NB4 (cell line): ENCODE measurements at regions not wholly inside any gene's neighbourhood (a gene's known extent, or its start where the extent isn't known, plus 50 kb on each side); places are given as distances from the start of the nearest gene placed in this dataset.
"Not testable (repeated sequence)": the region's sequence is repeated elsewhere in the genome, so short reads cannot be mapped to it uniquely, and the experiment has no call there.

Experiments
- DNase-seq: peaks from one replicate; pipeline ENCODE4 v3.0.0; 2010; ENCODE audit warnings: low read depth
- H3K4me3 ChIP-seq: one replicate; pipeline ENCODE4 v1.5.1; 2011; ENCODE audit warnings: mild to moderate bottlenecking, low read depth, low read length, moderate library complexity
- MYC ChIP-seq: IDR thresholded peaks from 2 replicates; pipeline ENCODE4 v1.6.1; 2011; ENCODE audit warnings: low read depth, low read length
- POLR2A ChIP-seq: IDR thresholded peaks from 2 replicates; pipeline ENCODE4 v1.6.1; 2011; ENCODE audit warnings: mild to moderate bottlenecking; ENCODE audit not compliant: insufficient read length; ENCODE audit errors: extremely low read depth
- TF ChIP-seq, protein P1 (sequence below): IDR thresholded peaks from 2 replicates; pipeline ENCODE4 v1.6.1; 2011; ENCODE audit warnings: low read depth, low read length
- TF ChIP-seq, protein P2 (sequence below): IDR thresholded peaks from one replicate; pipeline ENCODE4 v1.5.1; 2012; ENCODE audit warnings: low read depth, low read length

DNA sequence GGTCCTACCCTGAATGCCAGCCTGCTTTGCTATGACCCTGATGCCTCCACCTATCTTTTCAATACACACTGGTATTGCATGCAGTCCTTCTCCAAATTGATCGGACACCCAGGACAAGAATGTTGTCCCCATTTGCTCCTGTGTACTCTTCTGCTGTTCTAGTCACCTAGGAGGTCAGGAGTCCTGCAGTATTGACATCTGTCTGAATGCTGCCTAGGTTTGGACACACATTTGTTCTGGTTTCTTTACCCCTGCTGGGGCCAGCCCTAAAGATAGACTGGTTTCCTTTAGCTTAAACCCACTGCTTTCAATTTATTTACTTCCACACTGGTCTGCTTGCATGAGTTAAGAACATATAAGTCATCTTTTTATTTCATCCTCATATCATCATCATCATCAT, 167.0 kb upstream of the CCN2 start:
- DNase-seq = no peak
- TF ChIP-seq, protein P1, sequence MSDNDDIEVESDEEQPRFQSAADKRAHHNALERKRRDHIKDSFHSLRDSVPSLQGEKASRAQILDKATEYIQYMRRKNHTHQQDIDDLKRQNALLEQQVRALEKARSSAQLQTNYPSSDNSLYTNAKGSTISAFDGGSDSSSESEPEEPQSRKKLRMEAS = no peak
- TF ChIP-seq POLR2A (no peak), MYC (no peak)
- TF ChIP-seq, protein P2, sequence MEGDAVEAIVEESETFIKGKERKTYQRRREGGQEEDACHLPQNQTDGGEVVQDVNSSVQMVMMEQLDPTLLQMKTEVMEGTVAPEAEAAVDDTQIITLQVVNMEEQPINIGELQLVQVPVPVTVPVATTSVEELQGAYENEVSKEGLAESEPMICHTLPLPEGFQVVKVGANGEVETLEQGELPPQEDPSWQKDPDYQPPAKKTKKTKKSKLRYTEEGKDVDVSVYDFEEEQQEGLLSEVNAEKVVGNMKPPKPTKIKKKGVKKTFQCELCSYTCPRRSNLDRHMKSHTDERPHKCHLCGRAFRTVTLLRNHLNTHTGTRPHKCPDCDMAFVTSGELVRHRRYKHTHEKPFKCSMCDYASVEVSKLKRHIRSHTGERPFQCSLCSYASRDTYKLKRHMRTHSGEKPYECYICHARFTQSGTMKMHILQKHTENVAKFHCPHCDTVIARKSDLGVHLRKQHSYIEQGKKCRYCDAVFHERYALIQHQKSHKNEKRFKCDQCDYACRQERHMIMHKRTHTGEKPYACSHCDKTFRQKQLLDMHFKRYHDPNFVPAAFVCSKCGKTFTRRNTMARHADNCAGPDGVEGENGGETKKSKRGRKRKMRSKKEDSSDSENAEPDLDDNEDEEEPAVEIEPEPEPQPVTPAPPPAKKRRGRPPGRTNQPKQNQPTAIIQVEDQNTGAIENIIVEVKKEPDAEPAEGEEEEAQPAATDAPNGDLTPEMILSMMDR = no peak
- H3K4me3 ChIP-seq = no peak overlapping the region

GRCh38 chr6:132115714-132116366, 164.7 kb upstream of the CCN2 start:
- no peak for DNase-seq
- TF ChIP-seq, protein P1 = no peak
- TF ChIP-seq MYC = no peak
- TF ChIP-seq, protein P2 = no peak
- TF ChIP-seq POLR2A = no peak

GRCh38 chr6:132114201-132114825, 163.1 kb upstream of the CCN2 start:
- no peak for TF ChIP-seq MYC
- TF ChIP-seq POLR2A = no peak
- TF ChIP-seq, protein P1 = no peak
- no peak for DNase-seq
- H3K4me3 ChIP-seq = no peak overlapping the region

More at GRCh38 chr6:132115714-132116366, 164.7 kb upstream of the CCN2 start:
- no peak overlapping the region for H3K4me3 ChIP-seq

DNA sequence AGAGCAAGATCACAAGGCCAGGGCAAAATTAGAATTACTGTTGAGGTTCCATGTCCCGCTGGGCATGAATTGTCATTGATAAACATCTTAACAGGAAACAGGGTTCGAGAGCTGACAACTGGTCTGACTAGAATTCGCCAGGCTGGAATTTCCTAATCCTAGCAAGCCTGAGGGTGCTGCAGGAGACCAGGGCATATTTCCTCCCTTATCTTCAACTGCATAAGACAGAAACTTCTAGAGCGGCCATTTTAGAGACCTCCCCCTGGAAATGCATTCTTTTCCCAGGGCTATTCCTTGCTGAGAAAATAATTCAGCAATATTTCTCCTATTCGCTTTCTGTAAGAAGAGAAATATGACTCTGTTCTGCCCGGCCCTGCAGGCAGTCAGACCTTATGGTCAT, 158.6 kb upstream of the CCN2 start:
- H3K4me3 ChIP-seq, DNase-seq: not testable (repeated sequence)

DNA sequence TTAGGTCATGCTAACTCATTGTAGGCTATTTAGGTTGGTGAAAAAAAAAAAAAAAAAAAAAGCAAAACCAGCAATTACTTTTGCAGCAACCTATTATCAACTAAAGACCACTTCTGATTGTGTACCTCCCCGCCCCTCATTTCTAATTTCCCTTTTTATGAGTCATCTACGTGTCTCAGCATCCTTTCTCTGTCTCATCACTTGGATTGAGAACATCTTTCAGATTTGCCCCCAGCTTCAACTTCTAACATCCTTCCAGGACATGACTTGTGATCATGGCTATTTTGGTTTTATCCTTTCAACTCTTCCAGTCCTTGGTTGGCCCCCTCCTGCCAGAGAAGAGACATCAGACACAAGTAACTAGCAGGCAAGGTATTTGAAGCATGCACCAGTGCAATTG, 156.7 kb upstream of the CCN2 start:
- TF ChIP-seq, protein P2 = no peak
- TF ChIP-seq POLR2A (no peak), MYC (no peak)
- TF ChIP-seq, protein P1 = no peak
- H3K4me3 ChIP-seq = no peak overlapping the region
- no peak for DNase-seq

GRCh38 chr6:132101535-132101934, 150.4 kb upstream of the CCN2 start:
- H3K4me3 ChIP-seq = no peak overlapping the region
- TF ChIP-seq, protein P2 = no peak
- DNase-seq = no peak
